PC-3 (cell line): ENCODE measurements at regions not wholly inside any gene's neighbourhood (a gene's known extent, or its start where the extent isn't known, plus 50 kb on each side); places are given as distances from the start of the nearest gene placed in this dataset.

Experiments
- CTCF ChIP-seq: fragments of 300-600 bp; sonication (generic); conservative IDR thresholded peaks from 2 replicates; pipeline ENCODE4 v1.5.1; 2017; ENCODE audit warnings: antibody characterized with exemption, low read depth, mild to moderate bottlenecking, low read length
- EZH2 ChIP-seq: fragments of 300-600 bp; sonication (generic); IDR thresholded peaks from one replicate; pipeline ENCODE4 v1.6.1; 2017; ENCODE audit warnings: antibody characterized with exemption, mild to moderate bottlenecking, low read length; ENCODE audit not compliant: unreplicated experiment

GRCh38 chr1:229164836-229165735, 105.8 kb upstream of the RAB4A start:
- no peak for TF ChIP-seq CTCF
- TF ChIP-seq EZH2: no peak
